HG02938 (cell line): ENCODE measurements at regions not wholly inside any gene's neighbourhood (a gene's known extent, or its start where the extent isn't known, plus 50 kb on each side); places are given as distances from the start of the nearest gene placed in this dataset.

Source experiments
- ATAC-seq: cut with Tn5 transposase; IDR thresholded peaks from one replicate; pipeline ENCODE4 v1.9.1; 2021; ENCODE audit warnings: mild to moderate bottlenecking, moderate library complexity; ENCODE audit not compliant: unreplicated experiment

DNA sequence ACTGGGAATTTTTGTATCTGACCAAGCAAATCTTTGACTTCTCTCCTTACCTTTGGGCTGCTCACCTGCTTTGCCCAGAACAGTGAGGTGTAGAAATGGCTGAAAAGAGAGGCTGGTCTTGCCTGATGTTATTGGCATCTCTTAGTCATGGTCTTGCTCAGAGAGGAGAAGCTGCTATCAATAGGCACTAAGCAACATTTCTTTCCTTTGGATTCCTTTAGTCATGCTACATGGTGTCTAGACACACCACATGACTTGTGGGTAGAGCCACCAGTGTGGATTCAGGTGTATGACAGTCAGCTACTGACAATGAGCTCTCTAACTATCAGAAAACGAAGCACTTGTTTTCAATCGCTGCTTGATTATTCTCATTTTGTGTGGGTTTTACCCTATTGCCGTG, 341.3 kb upstream of the DCC start:
- no peak for ATAC-seq

DNA sequence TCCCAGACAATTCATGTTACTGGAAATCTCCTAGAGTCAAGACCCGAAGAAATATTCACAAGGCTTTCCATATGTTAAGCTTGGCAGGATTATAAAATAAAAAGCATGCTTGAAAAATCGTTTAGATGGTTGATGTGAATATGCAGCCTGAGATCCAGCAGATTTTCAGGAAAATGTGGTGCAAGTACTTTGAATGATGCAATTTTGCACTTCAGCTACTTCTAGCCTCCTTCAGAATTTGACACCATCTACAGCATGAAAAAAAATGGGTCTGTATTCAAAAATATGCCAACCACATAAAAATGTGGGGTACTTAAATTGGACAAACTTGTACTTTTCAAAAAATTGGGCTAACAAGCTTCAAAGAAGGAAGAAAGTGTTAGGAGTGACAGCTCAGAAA, 340.6 kb upstream of the DCC start:
- no peak for ATAC-seq

DNA sequence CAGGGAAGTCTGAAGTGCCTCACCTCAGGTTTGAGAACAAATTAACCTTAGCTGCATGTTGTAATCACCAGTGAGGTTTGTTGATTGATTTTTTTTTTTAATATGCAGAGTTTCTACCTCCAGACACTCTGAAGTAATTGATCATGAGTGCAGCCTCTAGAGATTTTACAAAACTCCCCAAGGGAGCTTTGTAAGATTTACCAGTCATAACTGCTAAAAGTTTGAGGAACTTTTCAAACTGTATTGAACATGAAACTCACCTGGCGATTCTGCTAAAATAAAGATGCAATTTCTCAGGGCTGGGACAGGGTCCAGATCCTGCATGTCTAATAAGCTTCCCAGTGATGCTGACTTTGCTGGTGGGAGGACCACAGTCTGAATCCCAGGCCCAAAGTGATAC, 339.6 kb upstream of the DCC start:
- no peak for ATAC-seq

DNA sequence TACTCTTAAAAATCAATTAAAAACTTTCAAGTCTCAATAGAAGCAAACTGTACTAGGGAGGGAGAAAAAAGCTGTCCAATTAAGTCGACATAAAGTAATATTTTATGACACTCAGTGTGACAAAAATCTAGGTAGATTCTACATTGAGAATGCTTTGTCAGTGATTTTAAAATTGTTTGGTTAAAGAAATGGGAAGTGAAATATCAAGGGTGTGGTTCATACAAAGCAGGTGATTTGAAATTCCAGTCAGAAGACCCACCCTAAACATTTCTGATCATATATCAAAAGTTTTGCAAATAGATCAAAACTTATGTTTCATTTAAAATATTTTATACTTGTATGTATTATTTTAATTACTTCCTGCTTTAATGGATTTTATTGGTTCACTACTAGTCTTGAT, 338.9 kb upstream of the DCC start:
- ATAC-seq: no peak

DNA sequence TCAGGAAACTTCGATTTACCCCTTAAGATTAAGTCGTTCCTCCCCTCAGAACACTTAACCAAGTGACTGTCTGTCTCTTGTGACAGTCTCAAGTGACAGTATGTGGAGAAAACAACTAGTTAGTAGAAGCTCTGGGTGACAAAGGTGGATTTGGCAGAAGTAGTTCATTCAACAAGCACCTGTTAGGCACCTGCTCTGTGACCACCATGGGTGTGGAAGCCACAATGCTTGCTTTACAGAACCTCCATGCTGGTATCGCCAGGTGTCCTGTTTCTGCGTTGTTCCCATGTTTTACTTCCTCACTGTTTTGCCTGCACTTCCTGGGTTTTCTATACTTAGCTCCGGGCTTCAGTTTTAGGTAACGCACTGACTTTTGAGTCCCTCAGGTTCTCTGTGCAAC, 337.4 kb upstream of the DCC start:
- no peak for ATAC-seq

DNA sequence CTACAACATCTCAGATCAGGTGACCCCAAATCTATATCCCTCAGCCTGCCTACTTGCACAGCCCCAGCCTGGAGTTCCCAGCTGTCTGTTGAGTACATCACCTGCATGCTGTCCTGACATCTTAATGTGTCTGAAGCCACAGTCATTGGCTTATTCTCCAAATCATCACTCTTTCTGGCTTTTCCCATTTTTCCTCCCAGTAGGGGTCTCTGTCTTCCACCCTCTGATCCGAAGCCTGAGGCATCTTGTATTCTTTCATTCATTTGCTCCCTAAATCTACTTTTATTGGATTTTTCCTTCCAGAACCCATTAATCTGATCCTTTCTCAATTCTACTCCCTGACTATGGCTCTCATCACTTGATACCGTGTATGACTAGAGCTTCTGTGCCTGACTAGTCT, 332.9 kb upstream of the DCC start:
- no peak for ATAC-seq

DNA sequence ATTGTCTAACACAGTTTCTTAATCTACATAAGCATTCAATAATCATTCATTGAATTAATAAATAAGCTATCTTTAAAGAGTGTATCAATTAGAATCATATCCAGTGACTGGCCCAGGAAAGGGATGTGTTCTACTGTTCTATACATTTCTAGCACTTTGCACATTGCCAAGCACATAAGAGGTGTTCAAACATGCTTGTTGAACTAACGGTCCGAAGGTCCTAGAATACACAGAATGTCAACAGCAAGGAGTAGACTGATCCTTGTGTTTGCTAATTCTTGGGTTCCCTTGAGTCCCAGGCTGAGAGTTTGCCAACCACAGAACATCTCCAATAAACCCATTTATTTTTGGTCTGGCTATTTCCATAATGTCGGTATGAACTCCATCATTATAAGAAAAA, 331.7 kb upstream of the DCC start:
- ATAC-seq: no peak

DNA sequence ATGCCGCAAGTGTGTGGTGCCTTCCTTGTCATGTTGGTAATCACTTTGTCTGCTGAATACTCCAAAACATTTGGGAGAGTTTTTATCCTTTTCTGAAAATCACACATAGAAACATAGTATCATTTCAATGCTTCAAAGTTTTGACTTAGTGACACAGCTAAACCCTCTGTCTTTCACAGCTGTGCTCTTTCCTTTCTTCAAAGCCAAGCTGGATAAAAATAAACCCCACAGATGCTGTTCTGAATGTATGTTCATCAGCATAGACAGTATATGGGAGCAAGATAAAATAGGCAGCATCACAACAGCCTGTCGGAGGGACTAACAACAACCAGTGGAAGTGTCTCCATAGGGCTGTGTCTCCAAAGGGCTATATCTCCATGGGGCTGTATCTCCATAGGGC, 331.3 kb upstream of the DCC start:
- no peak for ATAC-seq

DNA sequence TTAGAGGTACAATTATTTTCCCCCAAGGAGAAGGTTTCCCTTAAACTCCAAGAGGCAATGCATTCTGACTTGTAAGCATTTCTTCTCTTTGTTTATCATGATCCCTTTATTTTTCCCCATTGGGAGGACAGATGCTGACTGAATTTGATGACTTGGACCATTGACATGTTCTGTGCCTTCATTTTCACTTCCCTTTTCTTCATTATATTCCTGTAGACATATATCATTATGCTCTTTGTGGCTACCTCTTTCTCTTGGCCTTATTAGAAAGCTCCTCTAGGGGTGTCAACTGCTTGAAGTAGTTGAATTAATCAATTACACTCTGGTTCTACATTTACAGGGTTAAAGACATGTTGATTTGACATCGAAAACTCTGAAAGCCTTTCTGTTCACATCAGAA, 330.0 kb upstream of the DCC start:
- no peak for ATAC-seq

DNA sequence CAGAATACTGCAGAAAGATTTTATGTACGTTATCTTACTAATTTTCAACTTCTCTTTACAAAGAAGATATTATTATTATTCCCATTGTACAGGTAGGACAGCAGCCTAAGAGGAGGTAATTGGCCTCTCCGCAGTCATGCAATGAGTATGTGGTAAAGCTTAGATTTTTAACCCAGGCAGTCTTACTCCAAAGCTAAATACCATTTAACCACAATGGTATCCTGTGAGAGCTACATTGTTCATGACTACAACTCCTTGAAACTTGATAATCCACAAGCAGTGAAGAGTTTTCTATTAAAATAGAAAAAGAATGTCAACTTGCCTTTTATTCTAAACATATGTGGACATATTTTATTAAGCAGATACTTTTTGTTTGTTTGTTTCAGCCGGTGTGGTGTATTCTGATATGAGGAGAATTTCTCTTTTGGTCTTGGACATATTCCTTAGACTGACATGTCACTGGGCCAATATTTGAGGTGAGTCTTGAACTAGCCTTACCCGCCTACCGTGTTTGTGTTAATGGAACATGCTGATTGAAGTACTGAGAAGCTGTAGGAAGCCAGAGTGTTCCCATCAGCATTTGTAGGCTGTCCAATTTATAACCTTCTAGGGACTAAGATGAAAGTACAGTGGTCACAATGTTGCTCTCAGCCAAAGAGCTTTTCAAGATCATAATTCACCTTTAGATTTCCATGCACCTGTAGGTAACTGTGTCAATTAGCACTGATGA, 293.9 kb upstream of the DCC start:
- ATAC-seq: no peak

DNA sequence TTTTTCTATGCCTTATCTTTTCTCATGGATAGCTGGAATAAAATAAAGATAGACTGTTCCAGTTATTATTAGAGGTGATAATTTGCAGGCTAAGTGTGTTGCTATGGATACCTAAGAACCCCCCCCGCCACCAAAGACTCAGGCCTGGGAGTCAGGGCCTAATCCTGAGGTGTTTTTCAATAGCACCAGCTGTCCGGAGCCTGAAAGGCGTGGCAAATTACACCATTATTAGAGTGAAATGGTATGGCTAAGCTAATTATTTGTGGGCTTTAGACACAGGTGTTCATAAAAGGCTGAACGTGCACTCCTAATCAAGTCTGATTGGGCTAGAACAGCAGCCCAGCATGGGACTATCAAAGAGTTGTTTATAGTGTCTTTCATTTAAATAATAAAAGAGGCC, 293.2 kb upstream of the DCC start:
- ATAC-seq: no peak

DNA sequence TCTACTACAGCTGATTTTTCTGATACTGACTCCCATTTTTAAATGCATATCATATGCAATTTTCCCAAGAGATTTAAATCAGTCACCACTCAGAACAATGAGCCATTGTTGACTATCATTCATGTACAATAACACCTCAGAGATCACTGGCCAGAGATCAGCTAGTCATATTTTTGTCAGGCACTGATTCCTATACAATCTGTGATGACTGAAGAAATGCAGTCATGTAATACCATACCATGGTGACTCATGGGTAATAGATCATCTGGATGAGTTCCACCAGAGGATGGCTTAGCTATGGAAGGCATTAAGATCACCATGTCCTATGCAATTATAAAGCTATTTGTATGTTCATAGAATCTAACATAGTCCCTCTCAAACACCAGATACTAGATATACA, 285.7 kb upstream of the DCC start:
- ATAC-seq: no peak

DNA sequence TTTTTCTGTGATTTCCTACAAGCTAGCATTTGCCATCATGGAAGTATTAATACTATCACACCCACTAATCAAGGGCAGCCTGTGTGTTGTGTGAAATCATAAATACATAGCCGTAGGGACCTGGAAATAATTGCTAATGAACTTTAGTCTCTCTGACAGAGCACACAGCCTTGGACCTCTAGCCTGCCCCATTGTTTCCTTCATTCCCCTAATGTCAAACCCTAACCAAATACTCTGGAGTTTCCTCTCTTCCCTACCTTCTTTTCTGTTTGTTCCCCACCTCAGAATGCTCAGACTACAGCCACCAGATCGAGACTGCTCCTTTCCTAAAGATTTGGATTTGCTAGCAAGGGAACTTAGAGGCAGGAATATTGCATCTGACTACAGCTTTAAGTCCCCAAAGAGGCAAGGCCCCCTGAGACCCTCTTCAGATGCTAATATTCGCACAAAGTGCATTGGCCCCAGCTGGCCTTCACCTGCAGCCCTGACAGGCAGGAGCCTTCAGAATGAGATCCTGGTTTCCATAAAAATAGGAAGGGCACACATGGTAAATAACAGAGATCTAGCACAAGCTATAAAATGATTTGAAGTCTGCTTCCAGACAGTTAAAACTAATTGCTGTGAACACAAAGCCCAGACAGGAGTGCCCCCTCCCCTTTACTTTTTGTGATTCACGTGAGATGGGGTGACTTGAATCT, 279.2 kb upstream of the DCC start:
- ATAC-seq: no peak

DNA sequence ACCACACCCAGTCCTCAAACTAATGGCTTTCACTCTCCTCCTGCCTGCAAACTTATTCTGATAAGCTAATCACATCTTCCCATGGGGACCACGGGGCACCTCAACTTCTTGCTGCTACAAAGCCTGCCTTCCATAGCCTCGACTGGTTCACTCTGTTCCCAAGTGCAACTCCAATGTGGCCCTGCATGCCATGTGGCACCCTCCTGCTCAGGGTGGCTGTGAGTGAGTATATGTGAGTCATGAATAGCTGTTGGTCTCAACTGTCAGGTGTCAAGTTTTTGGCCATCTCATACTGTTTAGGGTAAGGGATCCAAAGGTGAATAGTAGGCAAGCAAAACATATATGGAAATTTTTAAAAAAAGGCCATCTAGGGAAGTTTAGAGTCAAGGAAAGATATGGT, 276.1 kb upstream of the DCC start:
- ATAC-seq: no peak

DNA sequence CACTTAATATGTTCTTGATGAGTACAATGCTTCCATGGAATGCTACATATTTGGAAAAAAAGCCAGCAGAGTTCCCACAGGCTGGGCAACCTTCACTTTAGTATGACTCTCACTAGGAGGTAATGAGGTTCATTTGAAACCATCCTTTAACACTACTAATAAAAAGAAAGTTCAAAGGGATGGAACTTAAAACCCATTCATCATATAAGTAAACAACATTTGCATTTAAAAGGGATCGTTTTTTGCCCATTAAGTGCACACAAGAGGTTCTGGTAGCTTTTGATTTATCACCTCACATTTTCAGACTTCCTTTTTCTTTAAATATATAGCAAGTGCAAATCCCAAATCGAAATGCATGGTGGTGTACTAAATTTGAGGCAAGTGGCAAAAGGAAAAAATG, 270.8 kb upstream of the DCC start:
- ATAC-seq: no peak

DNA sequence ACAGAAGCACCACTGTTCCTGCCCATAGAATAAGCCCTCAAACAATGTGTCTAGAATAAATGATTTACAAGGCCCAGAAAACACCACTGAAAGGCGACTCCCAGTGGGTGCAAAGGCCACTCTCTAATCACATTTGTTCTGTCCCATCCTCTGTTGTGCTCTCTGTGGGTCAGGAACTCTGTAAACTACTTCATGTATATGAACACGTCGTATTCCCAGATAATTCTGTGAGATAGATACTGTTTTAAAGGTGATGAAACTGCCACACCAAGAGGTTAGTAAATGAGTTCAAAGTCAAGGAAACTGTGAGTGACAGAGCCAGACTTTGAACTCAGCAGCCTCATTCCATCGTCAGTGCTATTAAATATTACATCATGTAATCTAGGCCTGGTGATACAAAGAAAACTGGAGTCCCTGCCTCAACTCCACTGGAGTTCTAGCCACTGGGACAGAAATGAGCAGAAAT, 269.7 kb upstream of the DCC start:
- ATAC-seq: no peak

DNA sequence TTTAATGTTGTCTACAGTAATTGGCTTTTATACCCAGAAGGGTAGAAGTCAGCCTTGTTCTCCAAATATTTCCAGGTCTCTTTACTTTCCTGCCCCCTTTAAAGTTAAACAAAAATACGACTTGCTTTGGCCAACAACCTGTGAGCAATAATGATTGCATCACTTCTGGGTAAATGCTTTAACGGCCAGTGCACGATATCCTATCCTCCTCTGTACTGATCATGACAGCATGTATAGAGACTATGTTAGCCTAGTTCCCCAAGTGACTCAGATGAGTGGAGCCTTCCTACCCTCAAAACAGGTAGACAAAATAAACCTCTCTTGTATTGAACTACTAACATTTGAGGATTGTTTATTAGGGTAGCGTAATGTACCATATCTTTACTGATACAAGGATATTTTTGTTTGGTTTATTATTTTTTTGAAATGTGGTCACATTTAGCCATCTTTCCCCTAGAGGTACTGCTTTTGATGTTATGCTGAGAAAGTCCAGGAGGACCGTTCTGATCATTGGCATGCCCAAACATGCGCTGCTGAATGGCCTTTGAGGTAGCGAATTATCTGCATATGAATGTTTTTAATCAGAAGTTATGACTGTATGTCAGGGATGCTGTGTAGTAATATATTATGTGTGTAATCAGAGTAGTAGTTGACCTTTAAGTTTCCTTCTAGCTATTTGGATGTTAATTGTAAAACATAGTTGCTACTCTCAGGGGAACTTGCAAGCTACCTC, 262.6 kb upstream of the DCC start:
- no peak for ATAC-seq

DNA sequence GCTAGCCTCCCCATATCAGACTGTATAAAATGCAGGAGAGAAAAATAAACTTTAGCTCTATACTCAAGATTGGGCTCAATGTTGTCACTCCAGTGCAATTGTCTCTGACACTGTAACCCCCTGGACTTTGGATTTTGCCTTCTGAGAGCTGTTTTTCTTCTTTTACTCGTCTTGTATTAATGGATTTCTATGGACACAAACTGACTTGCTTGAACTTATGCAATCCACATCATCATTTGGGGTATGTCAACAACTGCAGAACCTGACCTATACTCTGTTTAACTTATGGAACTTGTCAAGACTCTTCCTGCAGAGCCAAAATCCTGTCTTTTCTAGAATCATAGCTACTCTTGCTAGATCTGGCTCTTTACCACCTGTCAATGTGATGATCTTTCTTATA, 257.8 kb upstream of the DCC start:
- ATAC-seq: no peak

DNA sequence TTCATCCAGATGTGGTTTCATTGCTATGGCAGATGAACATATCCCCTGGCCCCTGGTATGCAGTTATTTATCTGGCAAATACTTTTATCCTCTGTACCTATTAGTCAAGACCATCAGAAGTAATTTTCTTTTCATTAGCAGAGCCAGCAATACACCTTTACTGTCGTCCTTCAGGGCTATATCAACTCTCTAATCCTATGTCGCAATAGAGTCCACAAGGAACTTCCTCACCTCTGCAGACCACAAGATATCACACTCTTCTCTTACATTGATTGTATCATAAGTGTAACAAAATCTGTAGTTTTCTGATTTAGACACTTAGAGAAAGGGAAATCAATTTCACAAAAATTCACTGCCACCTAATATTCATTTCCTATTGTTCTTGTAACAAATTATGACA, 252.9 kb upstream of the DCC start:
- no peak for ATAC-seq

DNA sequence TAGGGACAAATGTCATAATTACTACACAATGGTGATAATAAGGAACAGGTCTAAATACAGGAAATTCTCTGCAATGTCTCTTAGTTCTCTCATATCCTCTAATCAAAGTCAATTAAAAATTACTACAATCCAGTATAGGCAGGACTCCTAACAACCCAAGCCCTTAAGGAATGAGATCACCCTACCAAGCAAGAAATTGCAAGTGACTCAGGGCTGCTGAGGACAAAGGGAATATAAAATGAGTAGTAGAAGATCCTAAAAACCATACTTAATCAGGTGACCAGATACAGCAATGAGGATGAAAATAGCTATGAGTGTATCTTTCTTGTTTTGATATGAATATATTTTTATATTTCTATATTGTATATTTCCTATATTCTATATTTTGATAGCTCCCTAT, 250.0 kb upstream of the DCC start:
- no peak for ATAC-seq

DNA sequence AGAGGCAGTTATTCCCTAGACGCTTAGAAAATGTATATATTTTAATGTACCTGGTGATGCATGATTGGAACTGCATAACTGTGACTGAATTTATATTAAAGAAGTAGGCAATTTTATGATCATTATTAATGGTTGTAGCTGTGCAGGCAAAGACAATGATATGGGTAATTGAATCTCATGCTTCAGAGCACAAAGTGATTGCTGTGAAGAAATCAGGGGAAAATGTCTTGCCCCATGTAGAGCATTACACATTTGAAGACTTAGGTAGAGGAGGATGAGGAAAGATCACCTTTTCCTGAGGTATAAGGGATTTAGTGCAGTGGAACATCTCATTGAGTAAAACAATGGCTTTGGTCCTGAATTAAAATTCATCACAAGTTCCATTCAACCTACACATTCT, 246.8 kb upstream of the DCC start:
- no peak for ATAC-seq

DNA sequence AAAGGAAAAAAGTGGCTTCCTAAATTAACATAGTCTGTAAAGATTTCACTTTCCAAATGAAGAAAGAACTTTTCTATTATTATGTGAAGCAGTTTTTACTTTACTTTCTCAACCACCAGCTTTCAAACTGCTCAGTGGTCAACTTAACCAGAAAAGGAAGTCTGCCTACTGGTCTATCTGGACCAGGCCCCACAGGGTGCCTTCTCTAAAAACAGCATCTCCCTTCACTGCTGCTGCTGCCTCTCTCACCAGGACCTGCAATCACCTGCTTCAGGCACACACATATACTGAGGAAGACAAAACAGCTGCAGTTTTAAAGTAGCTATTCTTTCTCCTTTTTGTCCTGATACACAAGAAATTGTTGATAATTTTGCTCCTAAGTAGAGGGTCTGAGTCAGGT, 221.3 kb upstream of the DCC start:
- ATAC-seq: no peak
